ENCODE measurements at regions not wholly inside any gene's neighbourhood (a gene's known extent, or its start where the extent isn't known, plus 50 kb on each side); places are given as distances from the start of the nearest gene placed in this dataset.

- TF ChIP-seq EZH2phosphoT487 (IDR thresholded peaks at IDR 0.05; ENCODE audit: borderline replicate concordance, low read length) = no peak
- TF ChIP-seq CTCF (IDR thresholded peaks at IDR 0.05; ENCODE audit: low read depth, low read length, poor library complexity, severe bottlenecking) = no peak
Observed at GRCh38 chr18:46353460-46353859, 249.3 kb downstream of the HAUS1 start.

All from DOHH2 (cell line).